H1 (cell line): ENCODE measurements at regions not wholly inside any gene's neighbourhood (a gene's known extent, or its start where the extent isn't known, plus 50 kb on each side); places are given as distances from the start of the nearest gene placed in this dataset.

ENCODE experiments used
- CTCF ChIA-PET: fragments of 300-600 bp; sonication (Branson Sonifier 250); formaldehyde crosslinking; loops from one replicate; lab custom pipeline; 2021; ENCODE audit not compliant: partially characterized antibody; lab: Charles Lee
- POLR2A ChIA-PET: fragments of 300-600 bp; sonication (Branson Sonifier 250); formaldehyde crosslinking; loops from one replicate; lab custom pipeline; 2021; ENCODE audit warnings: inconsistent platforms; ENCODE audit not compliant: partially characterized antibody; lab: Charles Lee
- DNase-seq, 2 experiments: peaks; one replicate each; pipeline versions ENCODE4 v3.0.0 to v3.0.0-alpha.2; 2010 to 2022; ENCODE audit warnings: low spot score in 2 of 2, low read depth in 1 of 2, mixed read lengths in 1 of 2
- FAIRE-seq: peaks from 2 replicates; lab custom pipeline; 2011; peaks lifted over from hg19 to GRCh38; lab: Jason Lieb, UNC
- H2AFZ ChIP-seq: 2 replicates; pipeline ENCODE4 v1.8.1; 2012; ENCODE audit warnings: low read length, inconsistent platforms
- H2AK5ac ChIP-seq: 2 replicates; pipeline ENCODE4 v1.6.1; 2013; ENCODE audit warnings: low read depth, low read length
- H2BK120ac ChIP-seq: replicated peaks from 2 replicates; pipeline ENCODE3; 2013; ENCODE audit warnings: low read depth, low read length, inconsistent platforms
- H2BK12ac ChIP-seq: 2 replicates; pipeline ENCODE4 v1.6.1; 2013; ENCODE audit warnings: low read depth, low read length
- H2BK15ac ChIP-seq: 2 replicates; pipeline ENCODE4 v1.6.1; 2013; ENCODE audit warnings: low read length
- H2BK20ac ChIP-seq: 2 replicates; pipeline ENCODE4 v1.6.1; 2013; ENCODE audit warnings: low read length
- H2BK5ac ChIP-seq: 2 replicates; pipeline ENCODE4 v1.6.1; 2013; ENCODE audit warnings: low read depth, low read length
- H3K14ac ChIP-seq: 2 replicates; pipeline ENCODE4 v1.6.1; 2013; ENCODE audit warnings: inconsistent platforms; ENCODE audit not compliant: insufficient read length
- H3K18ac ChIP-seq: 2 replicates; pipeline ENCODE4 v1.6.1; 2013; ENCODE audit warnings: low read length; ENCODE audit errors: extremely low read depth
- H3K23ac ChIP-seq: 2 replicates; pipeline ENCODE4 v1.6.1; 2013; ENCODE audit warnings: inconsistent platforms; ENCODE audit not compliant: insufficient read length
- H3K23me2 ChIP-seq: 2 replicates; pipeline ENCODE4 v1.6.1; 2013; ENCODE audit warnings: low read depth, low read length
- H3K27ac ChIP-seq: 2 replicates; pipeline ENCODE4 v1.6.1; 2011; ENCODE audit warnings: low read depth, low read length, inconsistent platforms
- H3K27me3 ChIP-seq, 4 experiments: replicated peaks in 1 of 4; 1 replicate in 1 of 4; 2 replicates in 3 of 4; pipeline versions ENCODE4 v1.6.1 to v1.8.1; 2011 to 2013; ENCODE audit warnings: low read length in 3 of 4, mild to moderate bottlenecking in 3 of 4, inconsistent platforms in 2 of 4, mixed read lengths in 2 of 4, moderate library complexity in 1 of 4; ENCODE audit not compliant: control insufficient read depth in 3 of 4, insufficient read depth in 3 of 4; ENCODE audit errors: extremely low read depth in 1 of 4
- H3K36me3 ChIP-seq, 4 experiments: 2 replicates each; pipeline versions ENCODE4 v1.6.1 to v1.8.1; 2011 to 2013; ENCODE audit warnings: mild to moderate bottlenecking in 4 of 4, low read length in 3 of 4, moderate library complexity in 2 of 4, control low read depth in 1 of 4, inconsistent platforms in 1 of 4; ENCODE audit not compliant: insufficient read depth in 4 of 4, control insufficient read depth in 2 of 4
- H3K4ac ChIP-seq: replicated peaks from 2 replicates; pipeline ENCODE3; 2013; ENCODE audit warnings: low read length, low read depth, mixed read lengths, inconsistent platforms; ENCODE audit not compliant: insufficient read length
- H3K4me1 ChIP-seq, 4 experiments: replicated peaks in 1 of 4; 1 replicate in 1 of 4; 2 replicates in 3 of 4; pipeline versions ENCODE4 v1.6.1 to v1.8.1; 2011 to 2013; ENCODE audit warnings: low read length in 3 of 4, inconsistent platforms in 2 of 4, mixed read lengths in 1 of 4; ENCODE audit not compliant: insufficient read depth in 4 of 4, control insufficient read depth in 3 of 4
- H3K4me2 ChIP-seq, 2 experiments: 2 replicates each; pipeline versions ENCODE4 v1.6.1 to v1.8.1; 2011 to 2013; ENCODE audit warnings: low read depth in 2 of 2, low read length in 2 of 2, control low read depth in 1 of 2, inconsistent platforms in 1 of 2, mild to moderate bottlenecking in 1 of 2; ENCODE audit not compliant: insufficient read depth in 1 of 2
- H3K4me3 ChIP-seq, 4 experiments: fragments of 200-600, 300-600 bp in 1 of 4; sonication (generic), shearing (Covaris generic), sonication (Bioruptor Twin) in 1 of 4; 2 replicates each; pipeline versions ENCODE4 v1.5.1 to v1.8.1; 2011 to 2016; ENCODE audit warnings: low read length in 4 of 4, low read depth in 3 of 4, control low read depth in 2 of 4, inconsistent platforms in 2 of 4, mild to moderate bottlenecking in 2 of 4, mixed read lengths in 1 of 4, moderate library complexity in 1 of 4; ENCODE audit not compliant: insufficient read depth in 2 of 4; ENCODE audit errors: extremely low read depth in 1 of 4
- H3K56ac ChIP-seq: replicated peaks from 2 replicates; pipeline ENCODE3; 2013; ENCODE audit warnings: low read depth, mild to moderate bottlenecking, mixed read lengths, low read length, inconsistent platforms; ENCODE audit not compliant: insufficient read length
- H3K79me1 ChIP-seq: 2 replicates; pipeline ENCODE4 v1.6.1; 2013; ENCODE audit warnings: low read depth, low read length, control low read depth
- H3K79me2 ChIP-seq, 2 experiments: 2 replicates each; pipeline versions ENCODE4 v1.6.1 to v1.8.1; 2012 to 2013; ENCODE audit warnings: low read length in 2 of 2, mild to moderate bottlenecking in 2 of 2, inconsistent platforms in 1 of 2; ENCODE audit not compliant: insufficient read depth in 2 of 2, control insufficient read depth in 1 of 2
- H3K9ac ChIP-seq, 4 experiments: replicated peaks in 1 of 4; 1 replicate in 1 of 4; 2 replicates in 3 of 4; pipeline versions ENCODE4 v1.6.1 to v1.8.1; 2011 to 2013; ENCODE audit warnings: low read depth in 3 of 4, low read length in 3 of 4, control low read depth in 2 of 4, mild to moderate bottlenecking in 2 of 4, moderate library complexity in 2 of 4, inconsistent platforms in 1 of 4; ENCODE audit errors: extremely low read depth in 1 of 4
- H3K9me3 ChIP-seq, 2 experiments: 2 replicates each; pipeline versions ENCODE4 v1.6.1 to v1.8.1; 2012 to 2013; ENCODE audit warnings: mild to moderate bottlenecking in 2 of 2, moderate library complexity in 2 of 2, control low read depth in 1 of 2, inconsistent platforms in 1 of 2, low read depth in 1 of 2, low read length in 1 of 2, mixed read lengths in 1 of 2; ENCODE audit not compliant: insufficient read depth in 2 of 2
- H4K20me1 ChIP-seq, 2 experiments: replicated peaks in 1 of 2; 2 replicates each; pipeline versions ENCODE3 to v1.8.1; 2011 to 2013; ENCODE audit warnings: inconsistent platforms in 2 of 2, low read length in 2 of 2, mild to moderate bottlenecking in 1 of 2; ENCODE audit not compliant: insufficient read depth in 2 of 2, control insufficient read depth in 1 of 2
- H4K5ac ChIP-seq: 2 replicates; pipeline ENCODE4 v1.6.1; 2013; ENCODE audit warnings: low read length, low read depth, mixed read lengths, inconsistent platforms; ENCODE audit not compliant: insufficient read length
- H4K8ac ChIP-seq: 2 replicates; pipeline ENCODE4 v1.8.0; 2013; ENCODE audit warnings: mild to moderate bottlenecking, moderate library complexity, low read length, inconsistent platforms; ENCODE audit not compliant: insufficient read depth; ENCODE audit errors: extremely low read depth
- H4K91ac ChIP-seq: replicated peaks from 2 replicates; pipeline ENCODE3; 2013; ENCODE audit warnings: low read length, mixed read lengths, inconsistent platforms; ENCODE audit not compliant: insufficient read length
- CBX8 ChIP-seq: fragments of 300-800, 300-1000 bp; sonication (generic); IDR thresholded peaks from 2 replicates; pipeline ENCODE4 v1.7.1; 2016; ENCODE audit warnings: low read depth, low read length, borderline replicate concordance
- WGBS, 2 experiments: shearing (Covaris generic) in 1 of 2; methylation state at CpG; one replicate each; pipeline versions ENCODE4 v1.1.6 to v1.1.7; 2013 to 2015; ENCODE audit warnings: low lambda C conversion rate in 2 of 2, mixed read lengths in 2 of 2, inconsistent platforms in 1 of 2, low coverage in 1 of 2, missing lambda C conversion rate in 1 of 2; ENCODE audit not compliant: insufficient replicate concordance in 2 of 2, insufficient coverage in 1 of 2, insufficient read length in 1 of 2; ENCODE audit errors: extremely low coverage in 1 of 2, missing lambda C conversion rate in 1 of 2; 5-methylcytosine and 5-hydroxymethylcytosine counted together

GRCh38 chr7:130975731-130976130 is 241.7 kb upstream of the KLF14 start:
- FAIRE-seq: no peak
- ChIA-PET CTCF (interaction anchor here (0.6 to 1.8 kb wide), 5 partner anchors 12 to 370 kb away, joined by 3 to 6 read pairs (median 4); no protein-coding TSS in a partner anchor), POLR2A (no interaction called here)
- H3K9ac ChIP-seq: no peak overlapping the region
- H3K4me1 ChIP-seq: no peaks in the 10 kb centered on the region
- H3K79me2 ChIP-seq: no peaks in the 10 kb centered on the region
- H3K9me3 ChIP-seq: peaks cover 0 to 6% of the 10 kb centered on the region in 2 experiments; a peak in 1 of 4 replicates
- no peak overlapping the region for H2AFZ ChIP-seq
- H3K23me2 ChIP-seq: 0 out of 2 replicates have a peak, but pooled peaks cover 3% of the 10 kb centered on the region
- H3K27ac ChIP-seq: no peak overlapping the region
- H4K20me1 ChIP-seq: no peaks in the 10 kb centered on the region
- no peak overlapping the region for H4K8ac ChIP-seq
- H2BK12ac ChIP-seq: no peak overlapping the region
- H2BK5ac ChIP-seq: no peak overlapping the region
- no peak for DNase-seq
- no peak overlapping the region for H3K4me2 ChIP-seq
- H3K79me1 ChIP-seq: no peaks in the 10 kb centered on the region
- H3K23ac ChIP-seq: no peak overlapping the region
- H2BK15ac ChIP-seq: no peak overlapping the region
- peaks cover 0 to 4% (median 0%) of the 10 kb centered on the region in 4 experiments; a peak in 1 of 8 replicates for H3K36me3 ChIP-seq
- 92% methylated on average over 5 of the region's 5 CpGs; no CpG with 5 or more reads in 1 of the 2 experiments for WGBS, 2 experiments
- H4K5ac ChIP-seq: no peak overlapping the region
- no peak overlapping the region for H3K4ac ChIP-seq
- no peak overlapping the region for H3K14ac ChIP-seq
- TF ChIP-seq CBX8: no peak
- H2BK20ac ChIP-seq: no peak overlapping the region
- H2AK5ac ChIP-seq: no peak overlapping the region
- H3K56ac ChIP-seq: no peak overlapping the region
- H3K27me3 ChIP-seq: no peaks in the 10 kb centered on the region
- H3K4me3 ChIP-seq: no peak overlapping the region
- no peak overlapping the region for H2BK120ac ChIP-seq
- no peak overlapping the region for H4K91ac ChIP-seq
- H3K18ac ChIP-seq: no peak overlapping the region
